ENCODE measurements at regions not wholly inside any gene's neighbourhood (a gene's known extent, or its start where the extent isn't known, plus 50 kb on each side); places are given as distances from the start of the nearest gene placed in this dataset.

DNA sequence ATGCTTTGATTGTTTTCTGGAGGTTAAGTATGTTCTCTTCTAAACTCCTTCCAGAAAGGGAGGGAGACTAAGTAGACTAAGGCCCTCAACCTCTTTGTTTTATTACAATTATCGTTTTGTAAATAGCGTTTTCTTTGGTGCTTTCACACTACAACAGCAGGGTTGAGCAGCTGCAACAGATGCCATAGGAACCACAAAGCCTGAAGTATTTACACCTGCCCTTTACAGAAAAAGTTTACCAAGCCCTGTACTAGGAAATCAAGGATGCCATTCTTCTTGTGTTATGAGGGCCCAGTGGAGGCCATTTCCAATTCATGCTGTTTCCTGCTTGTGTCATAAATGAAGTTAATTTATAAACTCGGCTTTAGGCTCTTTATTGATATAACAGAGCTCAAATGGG, 914.8 kb downstream of the DCDC2C start:
- TF ChIP-seq, protein P1, sequence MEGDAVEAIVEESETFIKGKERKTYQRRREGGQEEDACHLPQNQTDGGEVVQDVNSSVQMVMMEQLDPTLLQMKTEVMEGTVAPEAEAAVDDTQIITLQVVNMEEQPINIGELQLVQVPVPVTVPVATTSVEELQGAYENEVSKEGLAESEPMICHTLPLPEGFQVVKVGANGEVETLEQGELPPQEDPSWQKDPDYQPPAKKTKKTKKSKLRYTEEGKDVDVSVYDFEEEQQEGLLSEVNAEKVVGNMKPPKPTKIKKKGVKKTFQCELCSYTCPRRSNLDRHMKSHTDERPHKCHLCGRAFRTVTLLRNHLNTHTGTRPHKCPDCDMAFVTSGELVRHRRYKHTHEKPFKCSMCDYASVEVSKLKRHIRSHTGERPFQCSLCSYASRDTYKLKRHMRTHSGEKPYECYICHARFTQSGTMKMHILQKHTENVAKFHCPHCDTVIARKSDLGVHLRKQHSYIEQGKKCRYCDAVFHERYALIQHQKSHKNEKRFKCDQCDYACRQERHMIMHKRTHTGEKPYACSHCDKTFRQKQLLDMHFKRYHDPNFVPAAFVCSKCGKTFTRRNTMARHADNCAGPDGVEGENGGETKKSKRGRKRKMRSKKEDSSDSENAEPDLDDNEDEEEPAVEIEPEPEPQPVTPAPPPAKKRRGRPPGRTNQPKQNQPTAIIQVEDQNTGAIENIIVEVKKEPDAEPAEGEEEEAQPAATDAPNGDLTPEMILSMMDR (IDR thresholded peaks at IDR 0.05; ENCODE audit: unreplicated experiment) = no peak

DNA sequence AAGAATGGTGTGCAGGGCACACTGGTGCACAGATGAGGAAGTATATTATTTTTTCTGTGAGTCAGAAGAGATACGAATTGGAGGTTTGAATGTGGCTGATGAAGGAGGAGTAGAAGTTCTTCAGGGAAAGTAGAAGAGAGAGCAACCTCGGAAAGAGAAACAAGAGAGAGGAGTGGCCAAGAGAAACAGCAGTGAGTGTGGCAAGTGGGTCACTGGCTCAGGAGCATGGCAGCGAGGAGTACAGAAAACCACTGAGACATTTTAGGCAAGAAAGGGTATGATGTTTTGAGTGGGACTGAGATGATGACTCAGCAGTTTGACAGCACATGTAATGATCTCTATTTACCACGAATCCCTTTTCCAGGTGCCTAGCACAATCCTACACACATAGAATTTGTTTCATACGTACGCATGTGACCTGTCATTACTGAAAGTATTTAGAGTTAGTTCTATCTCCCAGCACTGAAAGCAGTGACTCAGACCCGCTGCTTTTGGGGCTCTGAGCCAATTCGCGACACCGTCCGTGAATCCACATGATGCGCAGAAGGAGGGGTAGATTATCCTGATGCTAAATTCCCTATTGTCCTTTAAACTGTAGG, 915.4 kb downstream of the DCDC2C start:
- Mint-ChIP-seq H3K4me3 (ENCODE audit: unreplicated experiment) (no peak overlapping the region), H3K36me3 (ENCODE audit: insufficient read depth, unreplicated experiment) (no peaks in the 10 kb centered on the region), H3K9me3 (ENCODE audit: unreplicated experiment) (no peaks in the 10 kb centered on the region), H3K27me3 (ENCODE audit: insufficient read depth, unreplicated experiment) (no peaks in the 10 kb centered on the region), H3K27ac (ENCODE audit: low read depth, unreplicated experiment) (no peak overlapping the region), H3K4me1 (ENCODE audit: insufficient read depth, unreplicated experiment) (peaks cover 6% of the 10 kb centered on the region)
- ChIA-PET POLR2A (no interaction called here), CTCF (no interaction called here)
- no TSS peak for BruUV-seq (replicated peaks)
- DNase-seq (ENCODE audit: unreplicated experiment) = no peak
- TF ChIP-seq, protein P1 (IDR thresholded peaks at IDR 0.05; ENCODE audit: unreplicated experiment) = no peak
- intact Hi-C loops (cut with micrococcal nuclease) = no loop called here

More for the DNA sequence above, 914.8 kb downstream of the DCDC2C start:
- H3K4me3 Mint-ChIP-seq (ENCODE audit: unreplicated experiment) = no peak overlapping the region
- CTCF ChIA-PET = no interaction called here
- H3K27ac Mint-ChIP-seq (ENCODE audit: low read depth, unreplicated experiment) = no peak overlapping the region
- BruUV-seq (replicated peaks) = no TSS peak
- H3K27me3 Mint-ChIP-seq (ENCODE audit: insufficient read depth, unreplicated experiment) = no peaks in the 10 kb centered on the region
- intact Hi-C loops (cut with micrococcal nuclease) = no loop called here
- H3K4me1 Mint-ChIP-seq (ENCODE audit: insufficient read depth, unreplicated experiment) = peaks cover 6% of the 10 kb centered on the region
- H3K9me3 Mint-ChIP-seq (ENCODE audit: unreplicated experiment) = no peaks in the 10 kb centered on the region
- no peaks in the 10 kb centered on the region for H3K36me3 Mint-ChIP-seq (ENCODE audit: insufficient read depth, unreplicated experiment)
- no peak for DNase-seq (ENCODE audit: unreplicated experiment)
- POLR2A ChIA-PET = no interaction called here

DNA sequence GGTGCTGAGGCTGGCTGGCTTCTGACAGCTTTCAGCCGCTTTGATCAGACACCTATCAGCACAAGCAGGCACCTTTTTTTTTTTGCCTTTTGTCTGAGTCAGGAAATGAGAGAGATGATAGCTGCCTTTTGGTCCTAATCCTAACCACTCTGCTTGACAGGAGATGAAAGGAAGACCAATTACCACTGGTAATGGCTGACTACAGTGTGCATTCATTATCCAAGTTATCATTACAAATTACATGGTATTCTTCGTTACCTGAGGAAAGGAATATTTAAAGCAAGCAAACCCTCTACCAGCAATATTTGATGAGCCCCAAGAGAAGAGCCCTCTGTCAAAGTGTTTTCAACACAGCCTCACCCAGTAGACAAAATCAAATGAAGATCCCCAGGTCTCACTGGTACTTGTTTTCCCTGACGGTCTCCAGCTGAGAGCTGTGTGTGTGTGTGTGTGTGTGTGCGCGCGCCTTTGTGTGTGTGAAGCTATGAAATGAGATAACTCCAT, 925.7 kb downstream of the DCDC2C start:
- H3K9me3 Mint-ChIP-seq (ENCODE audit: unreplicated experiment) = no peaks in the 10 kb centered on the region
- POLR2A ChIA-PET = no interaction called here
- CTCF ChIA-PET = interaction anchor here (0.6 kb wide), 1 partner anchor 700 kb away, joined by 3 read pairs; no protein-coding TSS in a partner anchor
- H3K36me3 Mint-ChIP-seq (ENCODE audit: insufficient read depth, unreplicated experiment) = no peaks in the 10 kb centered on the region
- BruUV-seq (replicated peaks) = no TSS peak
- intact Hi-C loops (cut with micrococcal nuclease) = no loop called here
- DNase-seq (ENCODE audit: unreplicated experiment) = no peak
- TF ChIP-seq, protein P1 (IDR thresholded peaks at IDR 0.05; ENCODE audit: unreplicated experiment) = no peak
- no peaks in the 10 kb centered on the region for H3K4me1 Mint-ChIP-seq (ENCODE audit: insufficient read depth, unreplicated experiment)
- H3K27me3 Mint-ChIP-seq (ENCODE audit: insufficient read depth, unreplicated experiment) = no peaks in the 10 kb centered on the region
- no peak overlapping the region for H3K27ac Mint-ChIP-seq (ENCODE audit: low read depth, unreplicated experiment)
- no peak overlapping the region for H3K4me3 Mint-ChIP-seq (ENCODE audit: unreplicated experiment)

DNA sequence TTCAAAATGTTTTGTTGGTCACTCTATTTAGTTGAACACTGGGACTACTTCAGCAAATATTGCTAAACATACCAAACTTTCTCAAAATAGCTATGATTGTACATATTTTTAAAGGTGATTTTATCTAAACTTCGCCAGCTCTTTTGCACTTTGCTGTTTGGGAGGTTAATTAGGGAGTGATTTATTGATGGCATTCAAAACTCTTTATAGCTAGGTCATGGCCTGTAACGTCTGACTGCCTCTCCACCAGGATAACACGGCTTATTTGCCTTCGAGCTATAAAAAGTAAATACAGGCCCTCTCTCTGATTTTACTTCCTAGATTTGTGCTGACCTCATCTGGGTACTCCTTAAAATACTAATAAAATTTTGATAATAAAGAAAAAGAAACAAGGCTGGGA, 931.9 kb downstream of the DCDC2C start:
- H3K27me3 Mint-ChIP-seq (ENCODE audit: insufficient read depth, unreplicated experiment) = no peaks in the 10 kb centered on the region
- H3K9me3 Mint-ChIP-seq (ENCODE audit: unreplicated experiment) = no peaks in the 10 kb centered on the region
- POLR2A ChIA-PET = no interaction called here
- BruUV-seq (replicated peaks) = no TSS peak
- no peak overlapping the region for H3K27ac Mint-ChIP-seq (ENCODE audit: low read depth, unreplicated experiment)
- TF ChIP-seq, protein P1 (IDR thresholded peaks at IDR 0.05; ENCODE audit: unreplicated experiment) = no peak
- CTCF ChIA-PET = interaction anchor here (0.5 to 0.8 kb wide), 3 partner anchors 278 to 606 kb away, joined by 3 to 5 read pairs (median 3); no protein-coding TSS in a partner anchor
- H3K36me3 Mint-ChIP-seq (ENCODE audit: insufficient read depth, unreplicated experiment) = no peaks in the 10 kb centered on the region
- H3K4me1 Mint-ChIP-seq (ENCODE audit: insufficient read depth, unreplicated experiment) = no peaks in the 10 kb centered on the region
- intact Hi-C loops (cut with micrococcal nuclease) = no loop called here
- no peak overlapping the region for H3K4me3 Mint-ChIP-seq (ENCODE audit: unreplicated experiment)
- DNase-seq (ENCODE audit: unreplicated experiment) = no peak
